ENCODE measurements at regions not wholly inside any gene's neighbourhood (a gene's known extent, or its start where the extent isn't known, plus 50 kb on each side); places are given as distances from the start of the nearest gene placed in this dataset.

DNA sequence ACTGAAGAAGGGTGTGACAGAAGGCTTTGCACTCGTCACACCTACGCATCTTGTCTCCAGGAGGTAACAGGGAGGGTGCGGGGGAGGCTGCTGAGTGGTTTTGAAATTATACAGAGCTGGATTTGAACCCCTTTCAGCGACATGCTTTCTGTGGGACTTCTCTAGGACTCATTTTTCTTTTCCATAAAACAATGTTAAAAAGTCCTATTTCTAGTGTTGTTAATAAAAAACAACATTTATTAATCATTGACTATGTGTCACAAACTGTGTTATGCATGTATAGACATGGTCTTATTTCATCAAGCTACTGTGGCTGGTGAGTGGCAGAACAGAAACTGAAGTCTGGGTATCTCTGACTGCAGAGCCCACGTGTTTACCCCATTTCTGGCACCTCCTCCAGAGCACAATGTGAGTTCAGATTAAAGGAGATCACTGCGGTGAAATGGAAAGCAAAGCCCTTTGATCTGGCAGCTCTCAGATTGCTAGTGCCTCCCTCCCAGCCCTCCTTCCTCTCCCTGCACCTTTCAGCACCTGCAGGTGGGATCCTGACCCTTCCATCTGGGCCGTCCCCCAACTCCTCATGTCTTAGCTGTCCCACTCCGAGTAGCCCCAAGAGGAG lies 315.5 kb upstream of the MYT1L start:
- no peak overlapping the region for H2AK5ac ChIP-seq (ENCODE audit: low read depth, low read length)
- no peak overlapping the region for H2BK5ac ChIP-seq (ENCODE audit: low read depth, low read length, poor library complexity, severe bottlenecking)
- no peak for ATAC-seq (ENCODE audit: low read depth)
- no peak for DNase-seq
- BruUV-seq (replicated peaks), result no TSS peak
- H2AK9ac ChIP-seq (replicated peaks; ENCODE audit: low read depth, low read length, poor library complexity), result no peak overlapping the region
- H3K4me1 ChIP-seq (ENCODE audit: control insufficient read depth, insufficient read depth, low read length), result no peaks in the 10 kb centered on the region
- no peak overlapping the region for H4K8ac ChIP-seq (ENCODE audit: low read depth in 2 of 2, low read length in 2 of 2)
- H2BK120ac ChIP-seq (ENCODE audit: low read depth, low read length), result no peak overlapping the region
- POLR2A ChIA-PET (ENCODE audit: unreplicated experiment), result no interaction called here
- in situ Hi-C loops (cut with MboI; ENCODE audit: low sequenced_read_pairs), result no loop called here
- dilution Hi-C loops (cut with HindIII; ENCODE audit: low sequenced_read_pairs, unreplicated experiment), result no loop called here
- H3K9me3 ChIP-seq (ENCODE audit: control insufficient read depth, insufficient read depth, low read length), result peaks cover 35% of the 10 kb centered on the region
- no peak overlapping the region for H3K27ac ChIP-seq (ENCODE audit: insufficient read depth, low read length)
- no peak overlapping the region for H3K4me3 ChIP-seq (ENCODE audit: insufficient read depth, low read depth, low read length)
- H2BK15ac ChIP-seq (ENCODE audit: low read depth, low read length), result no peak overlapping the region
- no peak overlapping the region for H3K18ac ChIP-seq (ENCODE audit: low read depth, low read length)
- H3K4me2 ChIP-seq (ENCODE audit: low read depth, low read length), result no peak overlapping the region
- CTCF ChIA-PET, result no interaction called here
- no peak overlapping the region for H4K91ac ChIP-seq (ENCODE audit: insufficient read depth, low read depth, low read length)
- H3K79me1 ChIP-seq (ENCODE audit: low read depth in 1 of 2, low read length in 2 of 2), result no peaks in the 10 kb centered on the region
- no peak overlapping the region for H2BK20ac ChIP-seq (ENCODE audit: low read depth, low read length)
- H4K5ac ChIP-seq (ENCODE audit: low read depth, low read length), result no peak overlapping the region
- no peaks in the 10 kb centered on the region for H3K36me3 ChIP-seq (ENCODE audit: control insufficient read depth, insufficient read depth, low read length)
- no CpG with 5 or more reads among the region's 8 CpGs for WGBS, 2 experiments (ENCODE audit: extremely low coverage in 2 of 2, insufficient read length in 1 of 2)
- H3K14ac ChIP-seq (replicated peaks; ENCODE audit: low read depth, low read length), result no peak overlapping the region
- H3K56ac ChIP-seq (ENCODE audit: extremely low read depth, insufficient read depth, low read length), result no peak overlapping the region
- intact Hi-C loops (cut with micrococcal nuclease), result no loop called here
- no peaks in the 10 kb centered on the region for H3K27me3 ChIP-seq (ENCODE audit: control insufficient read depth, insufficient read depth, low read length)
- H3K9me1 ChIP-seq (ENCODE audit: insufficient read depth, low read length), result no peaks in the 10 kb centered on the region
- no peak overlapping the region for H3K9ac ChIP-seq (ENCODE audit: low read depth, low read length)
- H4K20me1 ChIP-seq (ENCODE audit: insufficient read depth, low read length), result no peaks in the 10 kb centered on the region
- H3K23ac ChIP-seq (ENCODE audit: low read depth, low read length), result no peak overlapping the region
- TF ChIP-seq FOS (IDR thresholded peaks at IDR 0.05; ENCODE audit: low read depth, low read length) (no peak), CEBPB (IDR thresholded peaks at IDR 0.05; ENCODE audit: low read depth, low read length) (no peak), MXI1 (IDR thresholded peaks at IDR 0.05; ENCODE audit: borderline replicate concordance, low read depth, low read length) (no peak), POLR2A (IDR thresholded peaks at IDR 0.05; ENCODE audit: low read depth, low read length) (no peak), RAD21 (IDR thresholded peaks at IDR 0.05; ENCODE audit: low read length) (no peak), RFX5 (IDR thresholded peaks at IDR 0.05; ENCODE audit: low read depth, low read length) (no peak), CHD1 (IDR thresholded peaks at IDR 0.05; ENCODE audit: low read depth, low read length) (no peak), RCOR1 (IDR thresholded peaks at IDR 0.05; ENCODE audit: insufficient replicate concordance, low read length) (no peak), SMC3 (IDR thresholded peaks at IDR 0.05; ENCODE audit: low read depth, low read length) (no peak)
- TF ChIP-seq, protein P1, sequence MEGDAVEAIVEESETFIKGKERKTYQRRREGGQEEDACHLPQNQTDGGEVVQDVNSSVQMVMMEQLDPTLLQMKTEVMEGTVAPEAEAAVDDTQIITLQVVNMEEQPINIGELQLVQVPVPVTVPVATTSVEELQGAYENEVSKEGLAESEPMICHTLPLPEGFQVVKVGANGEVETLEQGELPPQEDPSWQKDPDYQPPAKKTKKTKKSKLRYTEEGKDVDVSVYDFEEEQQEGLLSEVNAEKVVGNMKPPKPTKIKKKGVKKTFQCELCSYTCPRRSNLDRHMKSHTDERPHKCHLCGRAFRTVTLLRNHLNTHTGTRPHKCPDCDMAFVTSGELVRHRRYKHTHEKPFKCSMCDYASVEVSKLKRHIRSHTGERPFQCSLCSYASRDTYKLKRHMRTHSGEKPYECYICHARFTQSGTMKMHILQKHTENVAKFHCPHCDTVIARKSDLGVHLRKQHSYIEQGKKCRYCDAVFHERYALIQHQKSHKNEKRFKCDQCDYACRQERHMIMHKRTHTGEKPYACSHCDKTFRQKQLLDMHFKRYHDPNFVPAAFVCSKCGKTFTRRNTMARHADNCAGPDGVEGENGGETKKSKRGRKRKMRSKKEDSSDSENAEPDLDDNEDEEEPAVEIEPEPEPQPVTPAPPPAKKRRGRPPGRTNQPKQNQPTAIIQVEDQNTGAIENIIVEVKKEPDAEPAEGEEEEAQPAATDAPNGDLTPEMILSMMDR (conservative IDR thresholded peaks at IDR 0.05; ENCODE audit: low read depth, low read length), result no peak
- TF ChIP-seq, protein P2, sequence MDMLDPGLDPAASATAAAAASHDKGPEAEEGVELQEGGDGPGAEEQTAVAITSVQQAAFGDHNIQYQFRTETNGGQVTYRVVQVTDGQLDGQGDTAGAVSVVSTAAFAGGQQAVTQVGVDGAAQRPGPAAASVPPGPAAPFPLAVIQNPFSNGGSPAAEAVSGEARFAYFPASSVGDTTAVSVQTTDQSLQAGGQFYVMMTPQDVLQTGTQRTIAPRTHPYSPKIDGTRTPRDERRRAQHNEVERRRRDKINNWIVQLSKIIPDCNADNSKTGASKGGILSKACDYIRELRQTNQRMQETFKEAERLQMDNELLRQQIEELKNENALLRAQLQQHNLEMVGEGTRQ (IDR thresholded peaks at IDR 0.05; ENCODE audit: low read depth, low read length), result no peak
- TF ChIP-seq, protein P3, sequence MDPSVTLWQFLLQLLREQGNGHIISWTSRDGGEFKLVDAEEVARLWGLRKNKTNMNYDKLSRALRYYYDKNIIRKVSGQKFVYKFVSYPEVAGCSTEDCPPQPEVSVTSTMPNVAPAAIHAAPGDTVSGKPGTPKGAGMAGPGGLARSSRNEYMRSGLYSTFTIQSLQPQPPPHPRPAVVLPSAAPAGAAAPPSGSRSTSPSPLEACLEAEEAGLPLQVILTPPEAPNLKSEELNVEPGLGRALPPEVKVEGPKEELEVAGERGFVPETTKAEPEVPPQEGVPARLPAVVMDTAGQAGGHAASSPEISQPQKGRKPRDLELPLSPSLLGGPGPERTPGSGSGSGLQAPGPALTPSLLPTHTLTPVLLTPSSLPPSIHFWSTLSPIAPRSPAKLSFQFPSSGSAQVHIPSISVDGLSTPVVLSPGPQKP (IDR thresholded peaks at IDR 0.05; ENCODE audit: borderline replicate concordance, low read depth, low read length), result no peak
- no peak overlapping the region for H3K4ac ChIP-seq (ENCODE audit: low read depth, low read length)
- no peak overlapping the region for H2AFZ ChIP-seq (replicated peaks; ENCODE audit: low read length, poor library complexity)
